ENCODE measurements at regions not wholly inside any gene's neighbourhood (a gene's known extent, or its start where the extent isn't known, plus 50 kb on each side); places are given as distances from the start of the nearest gene placed in this dataset.
"Not testable (repeated sequence)": the region's sequence is repeated elsewhere in the genome, so short reads cannot be mapped to it uniquely, and the experiment has no call there.

DNA sequence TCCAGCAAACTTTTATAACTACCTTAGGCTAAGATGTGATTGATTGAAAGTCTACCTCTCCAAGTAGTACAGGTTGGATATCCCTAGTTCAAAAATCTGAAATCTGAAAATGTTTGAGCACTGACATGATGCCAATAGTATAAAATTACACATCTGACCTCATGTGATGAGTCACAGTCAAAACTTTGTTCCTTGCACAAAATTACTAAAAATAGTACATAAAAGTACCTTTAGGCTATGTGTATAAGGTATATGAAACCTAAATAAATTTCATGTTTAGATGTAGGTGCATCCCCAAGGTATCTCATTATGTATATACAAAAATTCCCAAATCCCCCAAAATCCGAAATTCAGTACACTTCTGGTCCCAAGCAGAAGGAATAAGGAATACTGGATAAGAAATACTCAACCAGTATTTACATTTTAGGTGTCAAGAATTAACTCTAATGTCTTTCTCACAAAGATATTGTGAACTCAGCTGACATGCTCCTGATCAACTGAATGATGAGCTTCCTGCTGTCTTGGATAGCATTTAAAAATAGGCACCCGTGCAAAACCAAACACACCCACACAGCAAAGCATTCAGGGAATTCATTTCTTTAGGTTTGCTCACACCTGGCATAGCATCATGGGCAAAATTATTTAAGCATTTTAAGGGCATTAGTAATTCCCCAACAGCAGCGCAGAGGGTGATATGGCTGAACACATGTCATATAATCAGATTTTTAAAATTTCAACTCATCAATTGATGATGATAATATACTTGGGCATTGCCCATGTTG, 497.4 kb upstream of the MEIS1 start:
- no peak for DNase-seq

DNA sequence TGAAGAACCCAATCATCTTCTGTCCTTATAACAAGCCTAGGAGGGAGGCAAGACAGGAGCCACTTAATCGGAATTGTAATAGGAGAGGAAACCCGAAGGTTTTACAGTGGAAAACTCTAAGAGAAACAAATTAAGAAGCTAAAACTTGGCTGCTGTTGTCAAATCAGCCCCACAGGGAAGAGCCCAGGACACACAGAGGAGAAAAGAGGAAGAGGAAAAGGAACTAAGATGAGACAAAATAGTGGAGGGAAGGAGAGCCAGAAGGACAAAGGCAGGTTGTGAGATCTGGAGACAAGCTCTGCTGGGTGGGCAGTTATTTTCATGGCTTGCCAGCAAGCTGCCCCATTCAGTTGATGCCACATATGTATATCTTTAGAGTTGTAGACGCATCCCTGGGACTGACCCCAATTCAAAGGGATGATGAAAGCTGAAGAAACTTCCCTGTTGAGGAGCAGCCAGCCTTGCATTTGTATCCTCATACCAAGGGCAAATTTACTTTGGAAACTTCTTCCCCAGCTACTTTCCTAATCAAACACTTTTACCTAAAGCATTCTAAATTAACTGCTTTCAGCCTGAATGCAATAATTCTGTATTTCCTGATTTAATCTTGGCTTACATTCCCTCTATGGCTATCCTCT, 499.8 kb upstream of the MEIS1 start:
- no peak for DNase-seq

DNA sequence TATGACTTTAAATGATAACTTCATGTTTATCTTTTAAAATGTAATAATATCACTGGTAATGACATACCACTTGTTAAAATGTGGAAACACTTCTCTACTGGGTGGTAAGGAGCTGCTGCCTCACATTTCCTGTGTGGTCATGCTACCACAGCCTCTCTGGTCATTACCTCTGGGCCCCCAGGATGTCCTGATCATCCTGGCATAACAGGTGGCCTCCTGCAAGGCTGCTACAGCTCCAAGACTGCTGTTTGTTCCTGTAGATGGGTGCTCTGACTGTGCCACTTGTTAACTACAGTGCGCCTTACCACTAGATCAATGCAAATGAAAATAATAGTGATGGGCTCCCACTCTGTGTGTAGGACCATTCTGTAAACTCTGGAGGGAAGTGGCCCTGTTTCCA, 500.2 kb upstream of the SPRED2 start:
- no peak for DNase-seq

DNA sequence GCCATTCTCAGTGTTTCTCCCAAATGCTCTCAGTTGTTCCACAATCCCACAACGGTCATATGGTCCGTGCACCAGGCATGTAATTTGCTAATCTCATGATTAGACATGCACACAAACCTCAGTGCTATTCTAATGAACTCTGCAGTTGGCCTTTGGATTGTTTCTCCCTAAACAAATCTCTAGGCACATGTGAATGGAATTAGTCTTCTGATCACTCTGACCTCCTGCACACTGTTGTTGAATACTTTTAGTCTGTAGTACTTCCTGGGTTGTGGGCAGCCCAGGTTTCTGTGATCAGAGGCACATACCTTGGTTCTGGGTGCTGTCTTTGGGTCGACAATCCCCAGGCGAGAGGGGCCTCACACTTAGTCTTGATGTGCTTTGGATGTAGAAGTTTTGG, 498.7 kb upstream of the SPRED2 start:
- DNase-seq: no peak

DNA sequence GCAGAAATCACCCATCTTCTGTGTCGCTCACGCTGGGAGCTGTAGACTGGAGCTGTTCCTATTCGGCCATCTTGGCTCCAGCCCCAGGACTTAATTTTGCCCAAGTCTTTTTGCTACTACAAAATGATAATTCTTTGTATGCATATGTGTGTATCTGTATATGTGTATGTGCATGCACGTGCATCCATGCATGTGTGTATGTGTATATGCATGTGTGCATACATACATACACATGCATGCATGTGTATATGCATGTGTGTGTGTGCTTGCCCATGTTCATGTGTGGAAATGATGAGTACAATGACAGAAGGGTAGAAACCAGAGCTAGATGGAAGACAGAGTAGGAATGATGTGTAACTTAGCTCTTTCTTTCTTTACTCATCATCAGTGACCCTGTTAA, 497.9 kb upstream of the SPRED2 start:
- DNase-seq: no peak

DNA sequence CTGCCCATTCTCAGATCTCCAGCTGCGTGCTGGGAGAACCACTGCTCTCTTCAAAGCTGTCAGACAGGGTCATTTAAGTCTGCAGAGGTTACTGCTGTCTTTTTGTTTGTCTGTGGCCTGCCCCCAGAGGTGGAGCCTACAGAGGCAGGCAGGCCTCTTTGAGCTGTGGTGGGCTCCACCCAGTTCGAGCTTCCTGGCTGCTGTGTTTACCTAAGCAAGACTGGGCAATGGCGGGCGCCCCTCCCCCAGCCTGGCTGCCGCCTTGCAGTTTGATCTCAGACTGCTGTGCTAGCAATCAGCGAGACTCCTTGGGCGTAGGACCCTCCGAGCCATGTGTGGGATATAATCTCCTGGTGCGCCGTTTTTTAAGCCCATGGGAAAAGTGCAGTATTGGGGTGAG, 497.3 kb upstream of the SPRED2 start:
- not testable (repeated sequence) for DNase-seq

DNA sequence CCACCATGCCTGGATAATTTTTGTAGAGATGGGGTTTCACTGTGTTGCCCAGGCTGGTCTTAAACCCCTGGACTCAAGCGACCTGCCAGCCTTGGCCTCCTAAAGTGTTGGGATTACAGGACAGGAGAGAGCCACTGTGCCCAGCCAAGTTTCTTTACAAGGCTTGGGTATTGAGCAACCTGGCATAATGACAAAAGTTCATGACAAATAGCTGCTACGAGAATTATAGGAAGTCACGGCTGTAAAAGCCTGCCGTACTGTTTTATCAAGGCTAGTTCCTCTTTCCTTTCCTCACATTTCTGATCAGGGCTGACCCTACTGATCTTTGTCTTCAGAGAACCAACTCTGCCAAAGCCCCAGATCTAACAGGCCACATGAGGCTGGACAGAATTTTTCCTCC, 490.4 kb upstream of the SPRED2 start:
- DNase-seq: no peak

DNA sequence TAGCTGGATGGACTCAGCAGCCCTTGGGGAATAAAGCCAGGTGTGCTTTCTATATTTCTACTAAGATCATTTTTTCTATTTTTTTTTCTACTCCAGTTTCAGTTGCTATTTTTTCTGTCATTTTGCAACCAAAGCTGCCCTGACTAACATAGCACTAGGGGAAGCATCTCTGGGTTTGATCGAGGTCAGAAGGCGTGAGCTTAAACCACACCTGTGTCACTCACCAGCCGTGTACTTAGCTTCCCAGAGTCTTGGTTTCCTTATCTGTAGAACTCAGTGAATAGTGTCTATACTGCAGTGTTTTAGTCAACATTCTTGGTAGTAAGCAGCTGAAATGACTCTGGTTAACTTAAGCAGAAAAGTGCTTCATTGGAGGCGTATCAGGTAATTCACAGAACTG, 489.6 kb upstream of the SPRED2 start:
- no peak for DNase-seq

DNA sequence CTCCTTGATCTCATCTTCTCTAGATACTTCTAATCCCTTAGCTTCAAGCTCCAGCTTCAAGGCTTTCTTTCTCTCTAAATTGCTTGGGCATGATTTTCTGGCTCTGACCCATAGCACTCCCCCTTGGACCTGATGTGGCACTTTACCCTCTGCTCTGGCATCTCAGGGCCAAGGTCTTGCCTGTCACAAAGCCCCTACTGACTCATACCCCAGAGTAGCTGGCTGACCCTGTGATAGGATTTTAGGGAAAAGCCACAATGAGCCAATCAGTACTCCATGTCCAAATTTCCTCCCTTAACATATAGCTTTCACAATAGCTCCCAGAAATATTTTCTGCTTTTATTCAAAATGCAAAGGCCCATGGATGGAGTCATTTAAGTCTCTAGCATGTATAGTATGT, 488.7 kb upstream of the SPRED2 start:
- no peak for DNase-seq

DNA sequence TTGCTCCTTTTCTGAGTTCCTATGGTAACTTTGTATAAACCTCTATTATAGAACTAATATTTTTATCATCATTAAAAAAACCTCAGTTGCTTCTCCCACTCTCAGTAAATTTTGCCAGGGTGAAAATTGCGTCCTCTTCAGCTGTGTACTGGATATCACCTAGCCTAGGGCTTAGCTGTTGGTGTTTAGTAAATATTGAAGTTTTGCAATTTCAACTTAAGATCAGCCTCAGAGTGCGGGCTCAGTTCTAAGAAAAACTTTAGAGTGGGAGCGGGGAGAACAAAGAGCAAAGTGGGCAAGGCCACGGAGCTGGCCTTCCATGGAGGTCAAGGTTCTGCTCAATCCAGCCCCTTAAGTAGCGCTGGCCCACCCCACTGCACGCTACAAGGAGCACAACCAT, 488.3 kb upstream of the SPRED2 start:
- DNase-seq: no peak

DNA sequence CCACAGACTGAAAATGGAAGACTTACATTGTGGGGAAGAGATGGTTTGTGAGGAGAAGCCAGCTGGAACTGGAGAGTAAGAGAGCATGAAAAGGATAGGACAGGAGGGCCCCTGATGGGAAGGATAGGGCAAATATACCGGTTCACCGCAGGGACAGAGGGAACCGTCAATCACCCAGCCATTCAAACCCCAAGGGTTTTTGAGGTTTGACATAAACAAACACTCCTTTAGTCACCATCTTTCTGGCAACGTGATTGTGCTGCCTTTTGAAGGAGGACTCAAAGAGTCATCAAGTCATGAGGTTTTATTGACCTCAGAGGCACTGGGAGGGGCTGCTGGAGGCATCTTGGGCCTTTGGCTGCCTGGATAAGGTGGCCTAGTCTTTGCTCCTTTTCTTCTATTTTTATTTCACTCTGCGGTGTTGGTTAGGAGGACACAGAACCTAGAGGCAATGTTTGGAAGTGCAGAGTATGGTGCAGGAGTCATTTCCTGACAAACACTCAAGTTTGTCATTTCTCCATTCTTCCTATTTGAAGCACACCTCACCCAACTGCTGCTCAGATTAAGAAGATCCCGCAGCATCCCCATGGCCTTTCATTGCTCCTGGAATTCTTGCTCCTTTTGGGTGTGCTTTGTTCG, 487.3 kb upstream of the SPRED2 start:
- DNase-seq: no peak

DNA sequence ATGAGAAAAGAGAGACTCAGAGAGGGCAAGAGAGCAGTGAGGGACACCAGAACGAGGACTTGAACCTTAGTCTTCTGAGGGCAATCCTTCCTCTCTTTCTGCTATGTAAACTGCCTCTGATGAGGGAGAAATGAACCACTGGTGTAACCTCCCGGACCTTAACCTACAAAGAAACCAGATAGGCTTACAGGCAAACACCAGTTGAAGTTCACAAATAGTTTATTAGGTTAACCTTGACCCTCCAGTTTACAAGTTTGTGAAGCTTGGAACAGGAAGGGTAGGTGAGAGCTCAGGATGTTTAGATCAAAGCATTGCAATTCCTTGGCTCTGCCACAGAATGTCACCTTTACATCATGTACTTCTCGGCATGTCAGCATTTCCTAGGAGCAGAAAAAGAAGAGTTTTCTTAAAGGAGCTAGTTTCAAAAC, 486.4 kb upstream of the SPRED2 start:
- no peak for DNase-seq

DNA sequence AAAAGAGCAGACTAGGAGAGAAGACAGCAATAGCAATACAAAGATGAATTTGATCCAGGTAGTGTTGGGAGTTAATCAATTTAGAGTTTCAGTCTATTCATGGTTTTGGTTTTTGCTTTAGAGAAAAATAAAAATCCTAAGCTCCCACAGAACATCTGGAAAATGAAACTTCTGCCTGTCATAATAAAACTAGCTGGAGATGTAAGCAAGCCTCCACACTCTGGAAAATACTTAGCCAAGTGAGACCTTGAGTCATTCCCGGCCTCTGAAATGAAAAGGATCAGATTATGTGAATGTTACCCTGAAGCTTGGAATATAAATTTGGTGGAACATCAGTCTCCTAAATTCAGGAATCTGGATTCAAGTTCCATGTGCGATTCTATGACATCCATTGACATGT, 485.6 kb upstream of the SPRED2 start:
- DNase-seq: no peak

DNA sequence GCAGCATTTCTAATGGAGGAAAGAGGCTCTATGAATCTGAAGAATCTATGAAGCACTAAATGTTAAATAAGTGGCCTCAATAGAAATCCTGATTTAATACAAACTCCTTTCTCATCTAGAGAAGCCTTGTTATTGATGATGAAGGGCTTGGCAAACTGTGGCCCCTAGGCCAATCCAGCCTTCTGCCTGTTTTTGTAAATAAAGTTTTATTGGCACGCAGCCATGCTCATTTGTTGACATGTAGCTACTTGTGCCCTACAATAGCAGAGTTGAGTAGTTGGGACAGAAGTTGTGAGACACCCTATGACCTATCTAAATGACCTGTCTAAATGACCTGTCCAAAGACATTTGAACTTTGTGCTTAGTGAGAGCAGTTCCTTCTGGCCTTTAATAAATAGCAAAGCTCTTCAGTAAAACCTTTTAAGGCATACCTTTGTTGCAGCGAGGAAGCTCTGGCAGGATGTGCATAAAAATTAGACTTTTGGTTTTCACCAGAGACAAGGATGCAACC, 484.4 kb upstream of the SPRED2 start:
- DNase-seq: no peak

DNA sequence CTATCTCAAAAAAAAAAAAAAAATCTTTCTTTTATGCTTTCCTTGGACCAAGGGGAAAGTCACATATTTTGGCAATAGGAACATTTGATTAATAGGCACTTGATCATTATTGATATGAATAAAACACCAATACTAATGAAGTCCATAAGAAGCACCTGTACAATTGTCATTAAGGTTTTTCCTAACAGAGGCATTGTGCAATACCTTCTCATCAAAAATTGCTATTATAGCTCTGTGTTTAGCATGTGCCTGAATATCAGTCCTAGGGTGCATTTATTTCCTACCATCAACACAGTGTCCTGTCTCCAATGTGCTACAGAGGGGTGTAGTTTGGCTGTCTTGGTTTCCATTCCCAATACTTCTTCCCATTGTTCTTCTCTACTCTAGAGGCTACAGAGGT, 483.8 kb upstream of the SPRED2 start:
- no peak for DNase-seq

DNA sequence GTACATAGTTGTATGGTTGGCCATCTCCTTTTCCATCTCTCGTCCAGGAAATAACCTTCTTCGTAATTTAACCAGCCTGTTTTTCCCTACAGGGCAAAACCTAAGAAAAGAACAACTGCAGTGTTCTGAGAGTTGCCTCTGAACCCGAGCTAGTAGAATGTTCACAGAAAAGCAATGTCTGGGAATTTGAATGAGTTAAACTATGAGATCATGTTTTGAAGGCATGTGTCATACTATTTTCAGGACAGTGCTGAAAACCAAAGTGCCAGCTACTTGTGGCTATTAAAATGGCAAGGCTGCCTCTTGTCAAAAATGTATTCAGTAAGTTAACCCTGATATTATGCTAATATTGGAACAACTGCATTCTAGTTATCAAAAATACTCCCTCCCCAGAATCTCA, 482.9 kb upstream of the SPRED2 start:
- no peak for DNase-seq

DNA sequence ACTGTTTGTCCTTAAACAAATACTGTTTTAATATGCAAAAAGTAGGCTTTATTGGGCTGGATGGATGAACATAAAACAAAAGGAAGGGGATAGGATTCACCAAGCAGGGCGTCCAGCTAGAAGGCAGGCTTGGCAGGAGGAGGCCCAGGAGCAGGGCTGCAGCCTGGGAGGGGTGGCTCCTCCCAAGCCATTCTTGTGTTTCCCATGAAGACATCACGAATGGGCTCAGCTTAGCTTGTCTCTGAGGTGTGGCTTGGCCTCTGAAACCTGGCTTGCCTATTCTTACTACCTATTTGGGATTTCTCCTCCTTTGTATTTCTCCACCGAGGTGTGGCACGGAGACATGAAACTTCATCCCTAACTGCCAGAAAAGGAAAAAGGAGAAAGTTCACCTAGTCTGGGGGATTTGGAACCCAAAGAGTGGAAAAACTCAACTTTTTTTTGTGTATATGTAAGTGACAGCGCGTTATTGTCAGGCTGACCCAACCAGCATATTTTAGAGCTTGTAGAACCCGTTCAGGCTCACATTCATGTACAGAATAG, 481.9 kb upstream of the SPRED2 start:
- no peak for DNase-seq

DNA sequence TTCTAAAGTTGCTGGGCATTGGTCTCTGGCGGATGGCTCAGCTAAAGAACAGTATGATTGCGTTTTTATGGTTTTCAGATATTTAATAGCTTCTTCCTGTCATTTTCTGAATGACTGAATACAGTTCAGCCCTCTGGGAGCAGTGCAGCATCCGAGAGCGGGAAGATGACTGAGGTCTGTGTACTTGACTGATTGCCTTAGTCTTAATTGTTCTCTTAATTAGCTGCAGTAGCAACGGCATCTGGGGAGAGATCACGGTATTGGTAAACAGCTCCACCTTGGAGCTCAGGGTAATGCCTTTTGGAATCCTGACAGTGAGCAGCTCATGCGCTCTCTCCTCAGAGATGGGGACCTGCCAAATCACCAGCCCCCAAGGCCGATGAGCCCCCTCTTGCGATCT, 481.4 kb upstream of the SPRED2 start:
- no peak for DNase-seq

DNA sequence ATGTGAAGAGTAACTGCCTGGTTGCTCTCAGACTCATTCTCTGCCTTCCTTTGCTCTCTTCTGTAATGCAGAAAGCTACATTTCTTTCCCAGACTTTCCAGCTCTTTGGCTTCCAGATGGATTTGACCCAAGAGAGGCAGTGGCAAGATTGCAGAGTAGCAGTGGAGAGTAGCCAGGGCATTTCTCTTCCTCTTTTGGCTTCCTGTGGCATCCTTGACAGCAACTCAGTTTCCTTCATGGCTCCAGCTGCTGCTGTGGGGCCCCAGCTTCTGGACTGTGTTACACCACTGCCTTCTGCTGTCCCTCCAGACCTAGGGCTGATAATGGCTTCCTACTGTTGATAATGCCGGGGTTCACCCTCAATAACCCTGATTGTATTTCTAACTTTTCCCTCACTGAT, 469.4 kb upstream of the SPRED2 start:
- DNase-seq: no peak

DNA sequence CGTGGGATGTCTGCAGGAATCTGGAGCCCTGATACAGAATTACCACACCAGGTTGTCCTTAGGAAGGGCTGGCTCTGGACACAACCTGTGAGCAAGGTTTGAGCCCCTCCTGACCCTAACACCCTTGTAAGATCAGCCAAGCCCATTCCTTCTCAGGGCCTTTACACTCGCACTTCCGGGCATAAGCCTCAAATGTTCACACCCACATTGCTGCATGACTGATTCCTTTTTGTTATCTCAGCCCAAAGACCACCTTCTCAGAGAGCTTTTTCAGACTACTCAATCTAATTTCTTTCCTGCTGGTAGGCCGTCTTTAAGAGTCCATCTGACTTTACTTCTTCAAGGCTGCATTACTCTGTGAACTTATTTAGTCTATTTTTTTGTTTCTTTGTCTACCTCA, 464.0 kb upstream of the SPRED2 start:
- no peak for DNase-seq

DNA sequence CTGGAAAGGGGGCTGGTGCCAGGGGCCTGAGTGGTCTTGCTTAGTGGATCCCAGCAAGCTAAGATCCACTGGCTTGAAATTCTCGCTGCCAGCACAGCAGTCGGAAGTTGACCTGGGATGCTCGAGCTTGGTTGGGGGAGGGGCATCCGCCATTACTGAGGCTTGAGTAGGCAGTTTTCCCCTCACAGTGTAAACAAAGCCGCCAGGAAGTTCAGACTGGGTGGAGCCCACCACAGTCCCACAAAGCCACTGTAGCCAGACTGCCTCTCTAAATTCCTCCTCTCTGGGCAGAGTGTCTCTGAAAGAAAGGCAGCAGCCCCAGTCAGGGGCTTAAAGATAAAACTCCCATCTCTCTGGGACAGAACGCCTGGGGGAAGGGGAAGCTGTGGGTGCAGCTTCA, 457.7 kb upstream of the SPRED2 start:
- DNase-seq: not testable (repeated sequence)

DNA sequence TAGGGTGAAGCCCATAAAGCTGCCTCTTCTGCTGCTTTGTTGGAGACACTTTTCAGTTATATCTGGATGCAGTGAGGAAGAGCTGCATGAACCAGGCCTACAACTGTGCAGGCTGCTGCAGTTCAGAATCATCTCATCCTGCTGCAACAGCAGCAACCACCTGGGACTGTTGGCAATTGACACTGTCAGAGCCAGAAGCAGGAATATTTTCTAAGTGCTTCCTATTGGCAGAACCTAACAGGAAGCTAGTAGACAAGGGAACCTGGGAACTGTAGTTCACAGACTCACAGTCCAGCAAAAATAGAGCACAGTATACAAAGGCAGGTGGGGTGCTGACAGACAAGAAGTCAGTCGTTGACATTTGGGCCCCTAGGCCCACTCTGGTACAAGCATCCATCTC, 452.9 kb upstream of the SPRED2 start:
- no peak for DNase-seq

DNA sequence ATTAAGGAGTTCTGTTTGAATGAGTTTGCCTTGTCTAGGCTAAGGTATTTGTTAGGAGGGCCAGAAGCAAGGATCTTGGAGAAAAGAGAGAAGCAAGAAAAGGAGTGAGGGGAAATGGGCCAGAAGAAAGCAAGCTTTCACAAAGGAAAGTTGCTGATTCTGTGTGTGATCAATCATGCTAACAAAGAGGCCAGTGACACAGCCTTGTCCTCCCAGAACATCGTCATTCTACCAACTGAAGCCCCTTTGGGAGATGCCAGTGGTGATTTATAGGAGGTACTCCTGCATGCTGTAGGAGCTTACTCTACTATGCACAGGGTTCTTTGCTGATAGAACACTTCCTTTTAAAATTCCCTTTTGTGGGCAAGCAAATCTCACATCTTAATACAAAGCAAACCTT, 449.2 kb upstream of the SPRED2 start:
- DNase-seq: no peak

DNA sequence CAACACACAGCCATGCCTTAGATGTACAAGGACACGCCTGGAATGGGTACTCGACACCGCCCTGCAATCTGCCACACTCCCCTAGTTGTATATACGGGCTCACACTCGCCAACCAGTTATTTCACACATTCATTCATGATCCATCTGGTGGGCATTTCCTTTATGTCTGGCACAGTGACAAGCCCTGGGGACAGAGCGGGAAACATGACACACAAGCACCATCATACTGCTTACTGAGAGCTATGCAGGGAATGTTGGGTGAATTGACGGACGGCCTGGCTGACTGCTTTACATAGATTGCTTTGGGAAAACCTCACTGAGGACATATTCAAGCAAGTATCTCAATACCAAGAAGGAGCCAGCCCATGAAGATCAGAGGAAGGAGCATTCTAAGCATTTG, 448.0 kb upstream of the SPRED2 start:
- DNase-seq: no peak

Data from activated CD4-positive, alpha-beta T cell treated with anti-CD3 and anti-CD28 coated beads, Interleukin-2, amount 50 U/mL, for 16 hours (primary cell).